Smooth muscle cell (in vitro differentiated cells): ENCODE measurements at regions not wholly inside any gene's neighbourhood (a gene's known extent, or its start where the extent isn't known, plus 50 kb on each side); places are given as distances from the start of the nearest gene placed in this dataset.

Experiments
- DNase-seq: peaks from one replicate; lab custom pipeline; 2025; ENCODE audit not compliant: unreplicated experiment; lab: John Stamatoyannopoulos, UW
- H2AFZ ChIP-seq: fragments of 200-600 bp; sonication (generic); 2 replicates; pipeline ENCODE4 v1.6.0; 2016; ENCODE audit warnings: antibody characterized with exemption, low read depth, mild to moderate bottlenecking
- H3F3A ChIP-seq: fragments of 200-600 bp; sonication (generic); 2 replicates; pipeline ENCODE4 v1.6.0; 2017; ENCODE audit warnings: antibody characterized with exemption, low read depth
- H3K27ac ChIP-seq: fragments of 200-600 bp; sonication (generic); 2 replicates; pipeline ENCODE4 v1.5.1; 2016; ENCODE audit warnings: low read depth, mild to moderate bottlenecking
- H3K27me3 ChIP-seq: fragments of 200-600 bp; sonication (generic); 2 replicates; pipeline ENCODE4 v1.6.1; 2016; ENCODE audit warnings: low read depth, mild to moderate bottlenecking
- H3K36me3 ChIP-seq: fragments of 200-600 bp; sonication (generic); 2 replicates; pipeline ENCODE4 v1.5.1; 2016; ENCODE audit warnings: low read depth
- H3K4me1 ChIP-seq: fragments of 200-600 bp; sonication (generic); 2 replicates; pipeline ENCODE4 v1.5.1; 2016; ENCODE audit warnings: low read depth
- H3K4me2 ChIP-seq: fragments of 200-600 bp; sonication (generic); 2 replicates; pipeline ENCODE4 v1.6.0; 2016; ENCODE audit warnings: mild to moderate bottlenecking
- H3K4me3 ChIP-seq: fragments of 200-600 bp; sonication (generic); 2 replicates; pipeline ENCODE4 v1.5.1; 2016; ENCODE audit warnings: mild to moderate bottlenecking
- H3K79me2 ChIP-seq: fragments of 200-600 bp; sonication (generic); 2 replicates; pipeline ENCODE4 v1.6.0; 2016; ENCODE audit warnings: low read depth, mild to moderate bottlenecking
- H3K9ac ChIP-seq: fragments of 200-600 bp; sonication (generic); 2 replicates; pipeline ENCODE4 v1.6.0; 2016; ENCODE audit warnings: low read depth
- H3K9me3 ChIP-seq: fragments of 200-600 bp; sonication (generic); replicated peaks from 2 replicates; pipeline ENCODE4 v1.5.1; 2016; ENCODE audit warnings: low read depth
- H4K20me1 ChIP-seq: fragments of 200-600 bp; sonication (generic); 2 replicates; pipeline ENCODE4 v1.6.0; 2016; ENCODE audit warnings: low read depth
- WGBS: methylation state at CpG from one replicate; pipeline ENCODE4 v1.1.7; 2016; ENCODE audit warnings: low lambda C conversion rate; 5-methylcytosine and 5-hydroxymethylcytosine counted together
- TF ChIP-seq, protein P1 (sequence below): fragments of 200-600 bp; sonication (generic); IDR thresholded peaks from 2 replicates; pipeline ENCODE4 v1.5.1; 2017; ENCODE audit warnings: borderline replicate concordance, mild to moderate bottlenecking, antibody characterized with exemption; ENCODE audit not compliant: insufficient read depth, poor library complexity, severe bottlenecking

DNA sequence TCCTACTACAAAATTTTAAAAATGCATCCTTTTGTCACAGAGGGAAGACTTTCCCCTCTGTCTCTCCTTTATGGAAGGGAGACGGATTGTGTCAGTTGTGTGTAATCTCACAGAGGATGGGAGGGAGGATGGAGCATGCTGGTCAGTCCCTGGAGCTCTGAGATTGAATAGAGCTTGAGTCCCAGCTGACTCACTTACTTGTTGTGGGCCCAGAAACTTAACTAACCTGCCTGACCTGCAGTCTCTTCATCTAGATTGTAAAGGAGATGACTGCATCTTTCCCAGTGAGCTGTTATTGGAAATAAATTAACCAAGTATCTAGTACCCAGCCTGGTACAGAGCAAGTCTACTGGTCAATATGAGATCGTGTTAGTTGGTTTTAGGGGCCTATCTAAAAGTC is 77.9 kb upstream of the ADO start:
- H3K4me2 ChIP-seq: no peak overlapping the region
- H3K79me2 ChIP-seq: no peaks in the 10 kb centered on the region
- H3F3A ChIP-seq: no peaks in the 10 kb centered on the region
- H3K9me3 ChIP-seq: no peaks in the 10 kb centered on the region
- H2AFZ ChIP-seq: no peak overlapping the region
- no peak overlapping the region for H3K4me3 ChIP-seq
- no peak for DNase-seq
- no peak overlapping the region for H3K27ac ChIP-seq
- WGBS: 82% methylated on average over 2 of the region's 2 CpGs
- no peaks in the 10 kb centered on the region for H3K27me3 ChIP-seq
- H4K20me1 ChIP-seq: no peaks in the 10 kb centered on the region
- TF ChIP-seq, protein P1, sequence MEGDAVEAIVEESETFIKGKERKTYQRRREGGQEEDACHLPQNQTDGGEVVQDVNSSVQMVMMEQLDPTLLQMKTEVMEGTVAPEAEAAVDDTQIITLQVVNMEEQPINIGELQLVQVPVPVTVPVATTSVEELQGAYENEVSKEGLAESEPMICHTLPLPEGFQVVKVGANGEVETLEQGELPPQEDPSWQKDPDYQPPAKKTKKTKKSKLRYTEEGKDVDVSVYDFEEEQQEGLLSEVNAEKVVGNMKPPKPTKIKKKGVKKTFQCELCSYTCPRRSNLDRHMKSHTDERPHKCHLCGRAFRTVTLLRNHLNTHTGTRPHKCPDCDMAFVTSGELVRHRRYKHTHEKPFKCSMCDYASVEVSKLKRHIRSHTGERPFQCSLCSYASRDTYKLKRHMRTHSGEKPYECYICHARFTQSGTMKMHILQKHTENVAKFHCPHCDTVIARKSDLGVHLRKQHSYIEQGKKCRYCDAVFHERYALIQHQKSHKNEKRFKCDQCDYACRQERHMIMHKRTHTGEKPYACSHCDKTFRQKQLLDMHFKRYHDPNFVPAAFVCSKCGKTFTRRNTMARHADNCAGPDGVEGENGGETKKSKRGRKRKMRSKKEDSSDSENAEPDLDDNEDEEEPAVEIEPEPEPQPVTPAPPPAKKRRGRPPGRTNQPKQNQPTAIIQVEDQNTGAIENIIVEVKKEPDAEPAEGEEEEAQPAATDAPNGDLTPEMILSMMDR: no peak
- no peaks in the 10 kb centered on the region for H3K36me3 ChIP-seq
- no peaks in the 10 kb centered on the region for H3K4me1 ChIP-seq
- no peak overlapping the region for H3K9ac ChIP-seq

GRCh38 chr10:62727934-62728333 is 76.6 kb upstream of the ADO start:
- H3F3A ChIP-seq: peaks cover 3% of the 10 kb centered on the region
- H2AFZ ChIP-seq: no peak overlapping the region
- no peaks in the 10 kb centered on the region for H3K79me2 ChIP-seq
- H3K9ac ChIP-seq: no peak overlapping the region
- H3K4me1 ChIP-seq: no peaks in the 10 kb centered on the region
- H3K4me2 ChIP-seq: no peak overlapping the region
- H4K20me1 ChIP-seq: no peaks in the 10 kb centered on the region
- TF ChIP-seq, protein P1: no peak
- H3K36me3 ChIP-seq: no peaks in the 10 kb centered on the region
- H3K27me3 ChIP-seq: no peaks in the 10 kb centered on the region
- WGBS: 98% methylated on average over 2 of the region's 2 CpGs
- no peak overlapping the region for H3K27ac ChIP-seq
- H3K4me3 ChIP-seq: no peak overlapping the region
- no peak for DNase-seq
- no peaks in the 10 kb centered on the region for H3K9me3 ChIP-seq

GRCh38 chr10:62728479-62728878 is 76.0 kb upstream of the ADO start:
- H3K27me3 ChIP-seq: no peaks in the 10 kb centered on the region
- no peak overlapping the region for H2AFZ ChIP-seq
- 97% methylated on average over 1 of the region's 1 CpG for WGBS
- H3K4me2 ChIP-seq: no peak overlapping the region
- no peaks in the 10 kb centered on the region for H3K36me3 ChIP-seq
- no peaks in the 10 kb centered on the region for H3K9me3 ChIP-seq
- H3F3A ChIP-seq: peaks cover 3% of the 10 kb centered on the region
- no peaks in the 10 kb centered on the region for H3K79me2 ChIP-seq
- TF ChIP-seq, protein P1: no peak
- no peak overlapping the region for H3K27ac ChIP-seq
- no peaks in the 10 kb centered on the region for H4K20me1 ChIP-seq
- DNase-seq: no peak
- H3K4me1 ChIP-seq: no peaks in the 10 kb centered on the region
- no peak overlapping the region for H3K4me3 ChIP-seq
- no peak overlapping the region for H3K9ac ChIP-seq

DNA sequence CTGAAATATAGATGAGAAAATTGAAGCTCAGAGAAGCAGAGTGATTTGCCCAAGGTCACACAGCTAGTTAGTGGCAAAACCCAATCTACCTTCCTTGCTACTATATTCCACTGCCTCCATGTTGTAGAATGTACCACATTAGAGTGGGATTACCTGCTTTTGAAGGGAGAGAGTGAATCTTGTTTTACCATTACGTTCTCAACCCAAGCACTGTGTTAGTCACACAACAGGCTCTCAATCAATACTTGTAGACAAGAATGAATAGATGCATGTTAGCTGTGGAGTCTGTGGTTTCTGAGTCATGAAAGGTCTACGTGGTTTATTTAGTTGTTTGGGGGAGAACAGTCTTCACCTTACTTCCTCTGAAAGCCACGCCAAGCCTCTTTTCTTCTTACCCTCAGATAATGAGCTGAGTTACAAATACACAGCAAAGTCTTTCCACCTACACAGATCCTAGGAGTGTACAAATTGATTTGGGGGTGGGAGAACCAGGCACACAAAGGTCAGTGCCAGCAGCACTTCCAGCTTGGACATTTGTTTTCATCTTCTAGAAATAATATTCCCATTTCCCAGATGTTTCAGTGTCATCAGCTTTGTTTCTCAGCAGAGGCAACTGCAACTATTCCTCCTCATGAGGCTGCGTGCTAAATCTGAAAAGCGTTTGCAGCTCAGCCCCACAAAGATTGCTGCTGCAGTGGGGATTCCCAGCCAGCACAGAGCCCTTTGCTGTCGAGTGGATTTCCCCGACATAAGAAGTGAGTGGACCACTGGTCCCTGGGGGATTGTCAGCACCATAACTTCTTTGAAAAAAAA is 71.5 kb upstream of the ADO start:
- 54% methylated on average over 7 of the region's 7 CpGs for WGBS
- peaks cover 3% of the 10 kb centered on the region for H3F3A ChIP-seq
- H3K4me1 ChIP-seq: no peaks in the 10 kb centered on the region
- DNase-seq: no peak
- H3K36me3 ChIP-seq: no peaks in the 10 kb centered on the region
- no peaks in the 10 kb centered on the region for H3K27me3 ChIP-seq
- H3K4me3 ChIP-seq: no peak overlapping the region
- no peak overlapping the region for H2AFZ ChIP-seq
- TF ChIP-seq, protein P1: no peak
- H3K9me3 ChIP-seq: no peaks in the 10 kb centered on the region
- H4K20me1 ChIP-seq: no peaks in the 10 kb centered on the region
- no peak overlapping the region for H3K4me2 ChIP-seq
- no peak overlapping the region for H3K9ac ChIP-seq
- H3K79me2 ChIP-seq: no peaks in the 10 kb centered on the region
- H3K27ac ChIP-seq: peak overlapping the region; percentile 66
